HG02642 (cell line): ENCODE measurements at regions not wholly inside any gene's neighbourhood (a gene's known extent, or its start where the extent isn't known, plus 50 kb on each side); places are given as distances from the start of the nearest gene placed in this dataset.
"Not testable (repeated sequence)": the region's sequence is repeated elsewhere in the genome, so short reads cannot be mapped to it uniquely, and the experiment has no call there.

Experiments used
- ATAC-seq: cut with Tn5 transposase; IDR thresholded peaks from one replicate; pipeline ENCODE4 v1.9.1; 2021; ENCODE audit warnings: mild to moderate bottlenecking; ENCODE audit not compliant: unreplicated experiment, poor library complexity

- ATAC-seq: no peak
Measured at GRCh38 chr9:65400886-65401285, 115.9 kb upstream of the FOXD4L5 start.

- ATAC-seq: not testable (repeated sequence)
Measured at GRCh38 chr9:65397763-65398719, 113.0 kb upstream of the FOXD4L5 start.

- not testable (repeated sequence) for ATAC-seq
Measured at GRCh38 chr9:65397226-65397625, 112.2 kb upstream of the FOXD4L5 start.

- not testable (repeated sequence) for ATAC-seq
Measured at GRCh38 chr9:65396601-65397000, 111.6 kb upstream of the FOXD4L5 start.

- ATAC-seq: not testable (repeated sequence)
Measured at GRCh38 chr9:65395789-65396188, 110.8 kb upstream of the FOXD4L5 start.

GRCh38 chr9:65395121-65395520 is 110.1 kb upstream of the FOXD4L5 start:
- ATAC-seq: not testable (repeated sequence)

- not testable (repeated sequence) for ATAC-seq
Measured at GRCh38 chr9:65393111-65393810, 108.3 kb upstream of the FOXD4L5 start.

GRCh38 chr9:65392611-65393010 is 107.6 kb upstream of the FOXD4L5 start:
- ATAC-seq: not testable (repeated sequence)

GRCh38 chr9:65389710-65390109 is 104.7 kb upstream of the FOXD4L5 start:
- ATAC-seq: not testable (repeated sequence)

- ATAC-seq: not testable (repeated sequence)
Measured at GRCh38 chr9:65389216-65389615, 104.2 kb upstream of the FOXD4L5 start.

- peak; percentile 70 for ATAC-seq
Measured at GRCh38 chr9:65386699-65387098, 101.7 kb upstream of the FOXD4L5 start.

- not testable (repeated sequence) for ATAC-seq
Measured at GRCh38 chr9:65386191-65386590, 101.2 kb upstream of the FOXD4L5 start.

GRCh38 chr9:65385655-65386024 is 100.6 kb upstream of the FOXD4L5 start:
- ATAC-seq: not testable (repeated sequence)

- ATAC-seq: not testable (repeated sequence)
Measured at GRCh38 chr9:65384759-65385654, 100.0 kb upstream of the FOXD4L5 start.

- ATAC-seq: not testable (repeated sequence)
Measured at GRCh38 chr9:65384066-65384465, 99.1 kb upstream of the FOXD4L5 start.

- ATAC-seq: not testable (repeated sequence)
Measured at GRCh38 chr9:65383646-65384045, 98.6 kb upstream of the FOXD4L5 start.

- ATAC-seq: not testable (repeated sequence)
Measured at GRCh38 chr9:65382701-65383318, 97.8 kb upstream of the FOXD4L5 start.
